PC-3 (cell line): ENCODE measurements at regions not wholly inside any gene's neighbourhood (a gene's known extent, or its start where the extent isn't known, plus 50 kb on each side); places are given as distances from the start of the nearest gene placed in this dataset.

Experiments
- ATAC-seq: fragments of 200-7000 bp; cut with Tn5 transposase; 2 replicates; pipeline ENCODE4 v1.9.1; 2020; ENCODE audit warnings: mild to moderate bottlenecking, moderate library complexity
- BruUV-seq: library from RNA; stranded (reverse); fragments of 400-500 nt; replicated peaks from 2 replicates; lab custom pipeline; 2021; lab: Mats Ljungman, UMichigan
- CTCF ChIA-PET: fragments of 300-600 bp; sonication (Branson Sonifier 250); formaldehyde crosslinking; loops from one replicate; lab custom pipeline; 2022; ENCODE audit warnings: antibody characterized with exemption; lab: Charles Lee
- POLR2A ChIA-PET: fragments of 300-600 bp; sonication (Branson Sonifier 250); formaldehyde crosslinking; loops from one replicate; lab custom pipeline; 2022; ENCODE audit warnings: antibody characterized with exemption; ENCODE audit not compliant: unreplicated experiment; lab: Charles Lee
- DNase-seq: peaks from one replicate; pipeline ENCODE4 v3.0.0-alpha.2; 2015
- H2AFZ ChIP-seq: fragments of 300-600 bp; sonication (generic); 2 replicates; pipeline ENCODE4 v1.6.0; 2016; ENCODE audit warnings: antibody characterized with exemption, low read length
- H3F3A ChIP-seq: fragments of 300-600 bp; sonication (generic); one replicate; pipeline ENCODE4 v1.6.0; 2017; ENCODE audit warnings: antibody characterized with exemption, low read length, control low read depth, mild to moderate bottlenecking; ENCODE audit not compliant: unreplicated experiment
- H3K27ac ChIP-seq: fragments of 300-600 bp; sonication (generic); 2 replicates; pipeline ENCODE4 v1.5.1; 2016; ENCODE audit warnings: mild to moderate bottlenecking, low read length
- H3K27me3 ChIP-seq: fragments of 300-600 bp; sonication (generic); 2 replicates; pipeline ENCODE4 v1.6.1; 2016; ENCODE audit warnings: low read length, mixed read lengths
- H3K36me3 ChIP-seq: fragments of 300-600 bp; sonication (generic); 2 replicates; pipeline ENCODE4 v1.6.1; 2016; ENCODE audit warnings: low read depth, mixed run types, low read length, mixed read lengths
- H3K4me1 ChIP-seq: fragments of 300-600 bp; sonication (generic); 2 replicates; pipeline ENCODE4 v1.5.1; 2016; ENCODE audit warnings: low read length; ENCODE audit not compliant: insufficient read depth
- H3K4me2 ChIP-seq: fragments of 300-600 bp; sonication (generic); 2 replicates; pipeline ENCODE4 v1.6.0; 2016; ENCODE audit warnings: low read length
- H3K4me3 ChIP-seq: fragments of 300-600 bp; sonication (generic); 2 replicates; pipeline ENCODE4 v1.5.1; 2016; ENCODE audit warnings: mild to moderate bottlenecking, low read length, mixed read lengths
- H3K79me2 ChIP-seq: fragments of 300-600 bp; sonication (generic); 2 replicates; pipeline ENCODE4 v1.6.1; 2017; ENCODE audit warnings: low read length, mixed read lengths
- H3K9ac ChIP-seq: fragments of 300-600 bp; sonication (generic); 2 replicates; pipeline ENCODE4 v1.6.0; 2016; ENCODE audit warnings: mild to moderate bottlenecking, low read length
- H3K9me2 ChIP-seq: fragments of 300-600 bp; sonication (generic); replicated peaks from 2 replicates; pipeline ENCODE4 v1.6.1; 2016; ENCODE audit warnings: mixed run types, low read length, mixed read lengths
- H3K9me3 ChIP-seq: fragments of 300-600 bp; sonication (generic); 2 replicates; pipeline ENCODE4 v1.6.1; 2016; ENCODE audit warnings: low read length, mixed read lengths
- H4K20me1 ChIP-seq: fragments of 300-600 bp; sonication (generic); 2 replicates; pipeline ENCODE4 v1.6.1; 2016; ENCODE audit warnings: low read length, mixed read lengths
- EZH2 ChIP-seq: fragments of 300-600 bp; sonication (generic); IDR thresholded peaks from one replicate; pipeline ENCODE4 v1.6.1; 2017; ENCODE audit warnings: antibody characterized with exemption, mild to moderate bottlenecking, low read length; ENCODE audit not compliant: unreplicated experiment
- EZH2phosphoT487 ChIP-seq: fragments of 300-600 bp; sonication (generic); IDR thresholded peaks from 2 replicates; pipeline ENCODE4 v1.6.1; 2018; ENCODE audit warnings: mild to moderate bottlenecking, antibody characterized with exemption, low read length, borderline replicate concordance
- intact Hi-C: fragments of 100-400 bp; cut with micrococcal nuclease; formaldehyde crosslinking; loops from 2 replicates; pipeline ENCODE4 v1.9.0; 2023
- TF ChIP-seq, protein P1 (sequence below): fragments of 300-600 bp; sonication (generic); conservative IDR thresholded peaks from 2 replicates; pipeline ENCODE4 v1.5.1; 2017; ENCODE audit warnings: antibody characterized with exemption, low read depth, mild to moderate bottlenecking, low read length

DNA sequence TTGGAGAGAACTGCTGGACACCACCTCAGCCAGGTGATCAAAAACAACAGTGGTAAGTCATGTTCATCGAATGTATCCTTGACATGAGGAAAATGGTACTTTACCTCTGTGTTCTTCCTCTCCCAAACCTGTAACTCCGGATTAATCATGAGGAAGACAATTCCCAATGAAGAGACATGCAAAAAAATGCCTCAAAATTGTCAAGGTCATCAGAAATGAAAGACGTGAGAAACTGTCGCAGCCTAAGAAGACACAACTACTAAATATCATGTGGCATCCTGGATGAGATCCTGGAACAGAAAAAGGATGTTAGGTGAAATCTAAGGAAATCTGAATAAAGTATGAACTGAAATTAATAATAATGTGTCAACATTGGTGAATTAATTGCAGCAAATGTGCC, 178.4 kb downstream of the LACC1 start:
- CTCF ChIA-PET: no interaction called here
- H4K20me1 ChIP-seq: no peaks in the 10 kb centered on the region

DNA sequence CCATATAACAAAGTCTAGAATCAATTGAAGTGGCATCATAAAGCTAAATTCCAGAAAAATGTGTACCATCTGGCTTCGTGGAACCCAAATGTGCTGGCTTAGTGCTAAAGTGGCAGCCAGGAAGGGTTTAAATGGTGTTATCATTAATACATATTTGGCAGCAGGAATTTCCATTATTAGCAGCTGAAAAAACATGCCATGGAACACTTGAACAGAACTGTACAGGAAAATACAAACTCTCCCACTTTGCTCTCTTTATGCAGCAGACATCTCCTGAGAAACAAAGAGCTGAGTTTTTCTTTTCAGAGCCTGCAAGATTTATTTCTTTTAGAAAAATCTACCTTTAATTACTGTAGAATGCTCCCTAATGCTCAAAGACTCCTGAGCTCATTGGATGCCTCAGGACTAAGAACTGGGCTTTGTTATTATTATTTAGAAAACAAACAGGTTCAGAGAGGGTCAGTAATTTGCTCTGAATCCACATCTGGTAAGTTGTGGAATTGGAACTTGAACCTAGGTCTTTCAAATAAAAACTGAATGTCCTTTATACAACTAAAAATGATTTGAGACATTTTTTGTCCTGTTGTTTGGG, 179.0 kb downstream of the LACC1 start:
- Histone ChIP-seq H2AFZ (no peak overlapping the region), H3K27me3 (no peaks in the 10 kb centered on the region), H3K9ac (no peak overlapping the region), H3K4me1 (no peaks in the 10 kb centered on the region), H3K9me2 (no peaks in the 10 kb centered on the region), H3F3A (no peaks in the 10 kb centered on the region), H3K4me2 (no peak overlapping the region), H3K79me2 (no peaks in the 10 kb centered on the region), H3K36me3 (no peaks in the 10 kb centered on the region), H4K20me1 (no peaks in the 10 kb centered on the region), H3K4me3 (no peak overlapping the region), H3K27ac (no peak overlapping the region), H3K9me3 (no peaks in the 10 kb centered on the region)
- no peak for ATAC-seq
- intact Hi-C loops: no loop called here
- ChIA-PET CTCF (no interaction called here), POLR2A (no interaction called here)
- no peak for TF ChIP-seq EZH2phosphoT487
- TF ChIP-seq, protein P1, sequence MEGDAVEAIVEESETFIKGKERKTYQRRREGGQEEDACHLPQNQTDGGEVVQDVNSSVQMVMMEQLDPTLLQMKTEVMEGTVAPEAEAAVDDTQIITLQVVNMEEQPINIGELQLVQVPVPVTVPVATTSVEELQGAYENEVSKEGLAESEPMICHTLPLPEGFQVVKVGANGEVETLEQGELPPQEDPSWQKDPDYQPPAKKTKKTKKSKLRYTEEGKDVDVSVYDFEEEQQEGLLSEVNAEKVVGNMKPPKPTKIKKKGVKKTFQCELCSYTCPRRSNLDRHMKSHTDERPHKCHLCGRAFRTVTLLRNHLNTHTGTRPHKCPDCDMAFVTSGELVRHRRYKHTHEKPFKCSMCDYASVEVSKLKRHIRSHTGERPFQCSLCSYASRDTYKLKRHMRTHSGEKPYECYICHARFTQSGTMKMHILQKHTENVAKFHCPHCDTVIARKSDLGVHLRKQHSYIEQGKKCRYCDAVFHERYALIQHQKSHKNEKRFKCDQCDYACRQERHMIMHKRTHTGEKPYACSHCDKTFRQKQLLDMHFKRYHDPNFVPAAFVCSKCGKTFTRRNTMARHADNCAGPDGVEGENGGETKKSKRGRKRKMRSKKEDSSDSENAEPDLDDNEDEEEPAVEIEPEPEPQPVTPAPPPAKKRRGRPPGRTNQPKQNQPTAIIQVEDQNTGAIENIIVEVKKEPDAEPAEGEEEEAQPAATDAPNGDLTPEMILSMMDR: no peak
- TF ChIP-seq EZH2: no peak
- no TSS peak for BruUV-seq
- DNase-seq: no peak

More for the DNA sequence above, 178.4 kb downstream of the LACC1 start:
- Histone ChIP-seq H3K9ac (no peak overlapping the region), H3K79me2 (no peaks in the 10 kb centered on the region), H3K27me3 (no peaks in the 10 kb centered on the region), H2AFZ (no peak overlapping the region), H3F3A (no peaks in the 10 kb centered on the region), H3K9me2 (no peaks in the 10 kb centered on the region), H3K36me3 (no peaks in the 10 kb centered on the region), H3K27ac (no peak overlapping the region), H3K4me3 (no peak overlapping the region), H3K4me1 (no peaks in the 10 kb centered on the region), H3K9me3 (no peaks in the 10 kb centered on the region), H3K4me2 (no peak overlapping the region)
- no peak for TF ChIP-seq EZH2phosphoT487
- no peak for DNase-seq
- BruUV-seq: no TSS peak
- intact Hi-C loops: no loop called here
- POLR2A ChIA-PET: no interaction called here
- ATAC-seq: no peak

DNA sequence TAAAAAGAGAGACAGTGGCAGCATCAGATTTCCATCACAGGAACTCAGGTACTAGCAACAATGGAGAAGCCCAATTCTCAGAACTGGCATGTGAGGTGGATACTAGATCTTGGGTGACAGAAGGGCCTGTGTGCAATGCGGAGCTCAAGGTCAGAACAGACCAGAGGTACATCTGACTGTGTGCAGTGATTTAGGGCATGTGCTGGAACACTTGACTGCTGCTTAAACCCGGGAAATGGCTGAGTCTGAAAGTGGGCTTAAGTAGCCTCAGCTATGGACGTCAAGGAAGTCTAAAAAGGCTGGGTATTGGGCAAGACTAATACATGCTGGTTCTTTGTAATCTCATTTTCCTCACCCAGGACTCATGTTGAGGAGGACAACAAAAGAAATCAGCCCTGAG, 182.2 kb downstream of the LACC1 start:
- TF ChIP-seq EZH2: no peak
- TF ChIP-seq, protein P1: no peak
- ATAC-seq: no peak
- no peak overlapping the region for H3K27ac ChIP-seq
- POLR2A ChIA-PET: interaction anchor here (0.6 kb wide), 1 partner anchor 249 kb away, joined by 9 read pairs; no protein-coding TSS in a partner anchor
- no peaks in the 10 kb centered on the region for H3K9me2 ChIP-seq
- H3K36me3 ChIP-seq: no peaks in the 10 kb centered on the region
- H3F3A ChIP-seq: no peaks in the 10 kb centered on the region
- H2AFZ ChIP-seq: no peak overlapping the region
- no peaks in the 10 kb centered on the region for H3K4me1 ChIP-seq
- H4K20me1 ChIP-seq: no peaks in the 10 kb centered on the region
- no peak overlapping the region for H3K9ac ChIP-seq
- H3K4me3 ChIP-seq: no peak overlapping the region
- no peak overlapping the region for H3K4me2 ChIP-seq
- CTCF ChIA-PET: no interaction called here
- no peaks in the 10 kb centered on the region for H3K79me2 ChIP-seq
- no peaks in the 10 kb centered on the region for H3K27me3 ChIP-seq
- no TSS peak for BruUV-seq
- DNase-seq: no peak
- intact Hi-C loops: no loop called here
- no peaks in the 10 kb centered on the region for H3K9me3 ChIP-seq
